Adrenal gland (tissue), 5 donors: ENCODE measurements at regions not wholly inside any gene's neighbourhood (a gene's known extent, or its start where the extent isn't known, plus 50 kb on each side); places are given as distances from the start of the nearest gene placed in this dataset.

Experiments
- POLR2A ChIP-seq, 2 donors: fragments of 450-650 bp; IDR thresholded peaks; one replicate each; pipeline ENCODE4 v1.6.1; 2017; ENCODE audit warnings: antibody characterized with exemption in 2 of 2, mild to moderate bottlenecking in 2 of 2, moderate library complexity in 1 of 2
- TF ChIP-seq, protein P1 (sequence below), 6 experiments: fragments of 450-650 bp in 4 of 6; fragments of 200-600 bp in 2 of 6; sonication (generic) in 1 of 6; IDR thresholded peaks; 1 replicate in 5 of 6; 2 replicates in 1 of 6; pipeline versions ENCODE4 v1.5.1 to v1.8.0; 2016 to 2021; ENCODE audit warnings: antibody characterized with exemption in 6 of 6, mild to moderate bottlenecking in 2 of 6, moderate library complexity in 1 of 6
- donor health status: DM: no; HTN: no; CAD: no.

- TF ChIP-seq POLR2A (IDR thresholded peaks at IDR 0.05): no peak
- TF ChIP-seq, protein P1, sequence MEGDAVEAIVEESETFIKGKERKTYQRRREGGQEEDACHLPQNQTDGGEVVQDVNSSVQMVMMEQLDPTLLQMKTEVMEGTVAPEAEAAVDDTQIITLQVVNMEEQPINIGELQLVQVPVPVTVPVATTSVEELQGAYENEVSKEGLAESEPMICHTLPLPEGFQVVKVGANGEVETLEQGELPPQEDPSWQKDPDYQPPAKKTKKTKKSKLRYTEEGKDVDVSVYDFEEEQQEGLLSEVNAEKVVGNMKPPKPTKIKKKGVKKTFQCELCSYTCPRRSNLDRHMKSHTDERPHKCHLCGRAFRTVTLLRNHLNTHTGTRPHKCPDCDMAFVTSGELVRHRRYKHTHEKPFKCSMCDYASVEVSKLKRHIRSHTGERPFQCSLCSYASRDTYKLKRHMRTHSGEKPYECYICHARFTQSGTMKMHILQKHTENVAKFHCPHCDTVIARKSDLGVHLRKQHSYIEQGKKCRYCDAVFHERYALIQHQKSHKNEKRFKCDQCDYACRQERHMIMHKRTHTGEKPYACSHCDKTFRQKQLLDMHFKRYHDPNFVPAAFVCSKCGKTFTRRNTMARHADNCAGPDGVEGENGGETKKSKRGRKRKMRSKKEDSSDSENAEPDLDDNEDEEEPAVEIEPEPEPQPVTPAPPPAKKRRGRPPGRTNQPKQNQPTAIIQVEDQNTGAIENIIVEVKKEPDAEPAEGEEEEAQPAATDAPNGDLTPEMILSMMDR (IDR thresholded peaks at IDR 0.05): no peak
These were observed 165.9 kb upstream of the HMGA2 start for GRCh38 chr12:65658360-65658759.
